ENCODE measurements at regions not wholly inside any gene's neighbourhood (a gene's known extent, or its start where the extent isn't known, plus 50 kb on each side); places are given as distances from the start of the nearest gene placed in this dataset.

- intact Hi-C loops (cut with DNase I) = no loop called here
- ATAC-seq (no peak), DNase-seq (ENCODE audit: missing footprints) (no peak)
Observed at GRCh38 chr5:30034870-30035269, 1158.6 kb upstream of the CDH6 start.

- intact Hi-C loops (cut with DNase I) = no loop called here
- no peak for ATAC-seq
Observed at GRCh38 chr5:30030101-30030500, 1163.4 kb upstream of the CDH6 start.

GRCh38 chr5:30001826-30002225 is 1191.7 kb upstream of the CDH6 start:
- no peak for DNase-seq (ENCODE audit: missing footprints)
- ATAC-seq = no peak
- intact Hi-C loops (cut with DNase I) = no loop called here

More at GRCh38 chr5:30030101-30030500, 1163.4 kb upstream of the CDH6 start:
- no peak for DNase-seq (ENCODE audit: missing footprints)

GRCh38 chr5:30000231-30000630 is 1193.3 kb upstream of the CDH6 start:
- no peak for ATAC-seq

GRCh38 chr5:29995154-29995553 is 1198.3 kb upstream of the CDH6 start:
- DNase-seq (ENCODE audit: missing footprints) = no peak
- no peak for ATAC-seq
- intact Hi-C loops (cut with DNase I) = no loop called here

More at GRCh38 chr5:30000231-30000630, 1193.3 kb upstream of the CDH6 start:
- intact Hi-C loops (cut with DNase I) = no loop called here
- no peak for DNase-seq (ENCODE audit: missing footprints)

GRCh38 chr5:29994519-29994918 is 1199.0 kb upstream of the CDH6 start:
- intact Hi-C loops (cut with DNase I) = no loop called here
- ATAC-seq (no peak), DNase-seq (ENCODE audit: missing footprints) (no peak)

GRCh38 chr5:29993286-29993685 is 1200.2 kb upstream of the CDH6 start:
- DNase-seq (ENCODE audit: missing footprints) (no peak), ATAC-seq (no peak)
- intact Hi-C loops (cut with DNase I) = no loop called here

- DNase-seq (ENCODE audit: missing footprints) = no peak
- intact Hi-C loops (cut with DNase I) = no loop called here
- ATAC-seq = no peak
Observed at GRCh38 chr5:29992248-29992647, 1201.2 kb upstream of the CDH6 start.

- DNase-seq (ENCODE audit: missing footprints) = no peak
- no peak for ATAC-seq
- intact Hi-C loops (cut with DNase I) = no loop called here
Observed at GRCh38 chr5:29990681-29991080, 1202.8 kb upstream of the CDH6 start.

- DNase-seq (ENCODE audit: missing footprints) = no peak
- intact Hi-C loops (cut with DNase I) = no loop called here
- ATAC-seq = no peak
Observed at GRCh38 chr5:29984156-29984540, 1209.3 kb upstream of the CDH6 start.

- intact Hi-C loops (cut with DNase I) = no loop called here
- ATAC-seq (no peak), DNase-seq (ENCODE audit: missing footprints) (no peak)
Observed at GRCh38 chr5:29983528-29984155, 1209.8 kb upstream of the CDH6 start.

GRCh38 chr5:29982457-29982856 is 1211.0 kb upstream of the CDH6 start:
- intact Hi-C loops (cut with DNase I) = no loop called here
- no peak for ATAC-seq

GRCh38 chr5:29972597-29972996 is 1220.9 kb upstream of the CDH6 start:
- no peak for ATAC-seq
- intact Hi-C loops (cut with DNase I) = no loop called here
- no peak for DNase-seq (ENCODE audit: missing footprints)

More at GRCh38 chr5:29982457-29982856, 1211.0 kb upstream of the CDH6 start:
- DNase-seq (ENCODE audit: missing footprints) = no peak

GRCh38 chr5:29963956-29964355 is 1229.5 kb upstream of the CDH6 start:
- no peak for DNase-seq (ENCODE audit: missing footprints)
- intact Hi-C loops (cut with DNase I) = no loop called here
- ATAC-seq = no peak

- intact Hi-C loops (cut with DNase I) = no loop called here
- ATAC-seq (no peak), DNase-seq (ENCODE audit: missing footprints) (no peak)
Observed at GRCh38 chr5:29960323-29960722, 1233.2 kb upstream of the CDH6 start.

- ATAC-seq (no peak), DNase-seq (ENCODE audit: missing footprints) (no peak)
- intact Hi-C loops (cut with DNase I) = no loop called here
Observed at GRCh38 chr5:29950416-29951145, 1242.9 kb upstream of the CDH6 start.

- intact Hi-C loops (cut with DNase I) = no loop called here
- DNase-seq (ENCODE audit: missing footprints) (no peak), ATAC-seq (no peak)
Observed at GRCh38 chr5:29949301-29949872, 1244.1 kb upstream of the CDH6 start.

- ATAC-seq = no peak
- intact Hi-C loops (cut with DNase I) = no loop called here
Observed at GRCh38 chr5:29944327-29944726, 1249.2 kb upstream of the CDH6 start.

GRCh38 chr5:29942089-29942488 is 1251.4 kb upstream of the CDH6 start:
- no peak for DNase-seq (ENCODE audit: missing footprints)
- no peak for ATAC-seq

More at GRCh38 chr5:29944327-29944726, 1249.2 kb upstream of the CDH6 start:
- DNase-seq (ENCODE audit: missing footprints) = no peak

GRCh38 chr5:29939988-29940387 is 1253.5 kb upstream of the CDH6 start:
- DNase-seq (ENCODE audit: missing footprints) (no peak), ATAC-seq (no peak)
- intact Hi-C loops (cut with DNase I) = no loop called here

More at GRCh38 chr5:29942089-29942488, 1251.4 kb upstream of the CDH6 start:
- intact Hi-C loops (cut with DNase I) = no loop called here

Measured in Right ventricle myocardium inferior (tissue), 1 donor.